DND-41 (cell line): ENCODE measurements at regions not wholly inside any gene's neighbourhood (a gene's known extent, or its start where the extent isn't known, plus 50 kb on each side); places are given as distances from the start of the nearest gene placed in this dataset.

ENCODE experiments used
- ATAC-seq: fragments of 200-7000 bp; cut with Tn5 transposase; 3 replicates; pipeline ENCODE4 v1.9.1; 2021; ENCODE audit warnings: low read depth; ENCODE audit not compliant: insufficient read depth
- DNase-seq: peaks from one replicate; pipeline ENCODE4 v3.0.0-alpha.2; 2020
- H2AFZ ChIP-seq: 2 replicates; pipeline ENCODE4 v1.6.0; 2012; ENCODE audit warnings: low read depth, low read length
- H3K27ac ChIP-seq: 2 replicates; pipeline ENCODE4 v1.5.1; 2012; ENCODE audit warnings: low read length, inconsistent platforms
- H3K27me3 ChIP-seq: fragments of 200-600 bp; sonication (generic); 2 replicates; pipeline ENCODE4 v1.6.0; 2012; ENCODE audit warnings: low read length, mild to moderate bottlenecking, inconsistent platforms; ENCODE audit not compliant: insufficient read depth, poor library complexity
- H3K36me3 ChIP-seq: 2 replicates; pipeline ENCODE4 v1.5.1; 2012; ENCODE audit warnings: low read length, inconsistent platforms; ENCODE audit not compliant: insufficient read depth
- H3K4me1 ChIP-seq: 2 replicates; pipeline ENCODE4 v1.5.1; 2012; ENCODE audit warnings: mild to moderate bottlenecking, low read length; ENCODE audit not compliant: insufficient read depth
- H3K4me2 ChIP-seq: 2 replicates; pipeline ENCODE4 v1.6.0; 2012; ENCODE audit warnings: mild to moderate bottlenecking, moderate library complexity, low read length, inconsistent platforms; ENCODE audit not compliant: insufficient read depth
- H3K4me3 ChIP-seq, 2 experiments: fragments of 200-600 bp in 1 of 2; shearing (Covaris generic) in 1 of 2; 2 replicates each; pipeline ENCODE4 v1.5.1; 2012 to 2016; ENCODE audit warnings: inconsistent platforms in 2 of 2, low read length in 2 of 2, mild to moderate bottlenecking in 2 of 2, low read depth in 1 of 2, moderate library complexity in 1 of 2
- H3K79me2 ChIP-seq: 2 replicates; pipeline ENCODE4 v1.6.0; 2012; ENCODE audit warnings: low read length, inconsistent platforms; ENCODE audit not compliant: insufficient read depth
- H3K9ac ChIP-seq: 2 replicates; pipeline ENCODE4 v1.6.0; 2012; ENCODE audit warnings: low read depth, mild to moderate bottlenecking, inconsistent platforms, low read length, moderate library complexity
- H3K9me3 ChIP-seq: 2 replicates; pipeline ENCODE4 v1.5.1; 2012; ENCODE audit warnings: low read length, moderate library complexity, mild to moderate bottlenecking, inconsistent platforms; ENCODE audit not compliant: insufficient read depth, severe bottlenecking
- H4K20me1 ChIP-seq: 2 replicates; pipeline ENCODE4 v1.6.0; 2012; ENCODE audit warnings: low read length; ENCODE audit not compliant: insufficient read depth
- EZH2 ChIP-seq: IDR thresholded peaks from 3 replicates; pipeline ENCODE4 v1.6.1; 2012; ENCODE audit warnings: borderline replicate concordance, low read depth, mild to moderate bottlenecking, moderate library complexity, low read length, inconsistent platforms; ENCODE audit not compliant: severe bottlenecking
- TF ChIP-seq, protein P1 (sequence below): IDR thresholded peaks from 2 replicates; pipeline ENCODE4 v1.5.1; 2012; ENCODE audit warnings: borderline replicate concordance, low read length, moderate library complexity, mild to moderate bottlenecking; ENCODE audit not compliant: poor library complexity, severe bottlenecking; ENCODE audit errors: extremely low read depth

- H3K27me3 ChIP-seq = peaks cover 19% of the 10 kb centered on the region
- TF ChIP-seq, protein P1, sequence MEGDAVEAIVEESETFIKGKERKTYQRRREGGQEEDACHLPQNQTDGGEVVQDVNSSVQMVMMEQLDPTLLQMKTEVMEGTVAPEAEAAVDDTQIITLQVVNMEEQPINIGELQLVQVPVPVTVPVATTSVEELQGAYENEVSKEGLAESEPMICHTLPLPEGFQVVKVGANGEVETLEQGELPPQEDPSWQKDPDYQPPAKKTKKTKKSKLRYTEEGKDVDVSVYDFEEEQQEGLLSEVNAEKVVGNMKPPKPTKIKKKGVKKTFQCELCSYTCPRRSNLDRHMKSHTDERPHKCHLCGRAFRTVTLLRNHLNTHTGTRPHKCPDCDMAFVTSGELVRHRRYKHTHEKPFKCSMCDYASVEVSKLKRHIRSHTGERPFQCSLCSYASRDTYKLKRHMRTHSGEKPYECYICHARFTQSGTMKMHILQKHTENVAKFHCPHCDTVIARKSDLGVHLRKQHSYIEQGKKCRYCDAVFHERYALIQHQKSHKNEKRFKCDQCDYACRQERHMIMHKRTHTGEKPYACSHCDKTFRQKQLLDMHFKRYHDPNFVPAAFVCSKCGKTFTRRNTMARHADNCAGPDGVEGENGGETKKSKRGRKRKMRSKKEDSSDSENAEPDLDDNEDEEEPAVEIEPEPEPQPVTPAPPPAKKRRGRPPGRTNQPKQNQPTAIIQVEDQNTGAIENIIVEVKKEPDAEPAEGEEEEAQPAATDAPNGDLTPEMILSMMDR = no peak
- TF ChIP-seq EZH2 = no peak
- no peak overlapping the region for H3K4me3 ChIP-seq
- H2AFZ ChIP-seq = no peak overlapping the region
- no peak overlapping the region for H3K27ac ChIP-seq
- H4K20me1 ChIP-seq = no peaks in the 10 kb centered on the region
- H3K9me3 ChIP-seq = no peaks in the 10 kb centered on the region
- ATAC-seq (no peak), DNase-seq (no peak)
- H3K4me1 ChIP-seq = no peaks in the 10 kb centered on the region
- H3K9ac ChIP-seq = no peak overlapping the region
- no peaks in the 10 kb centered on the region for H3K36me3 ChIP-seq
- no peaks in the 10 kb centered on the region for H3K79me2 ChIP-seq
- H3K4me2 ChIP-seq = no peak overlapping the region
Observed at GRCh38 chr2:235230821-235231601, 262.8 kb upstream of the AGAP1 start.

- H3K27ac ChIP-seq = no peak overlapping the region
- H3K79me2 ChIP-seq = no peaks in the 10 kb centered on the region
- H3K4me3 ChIP-seq = no peak overlapping the region
- peaks cover 20% of the 10 kb centered on the region for H3K27me3 ChIP-seq
- H3K9ac ChIP-seq = no peak overlapping the region
- no peak overlapping the region for H3K4me2 ChIP-seq
- no peaks in the 10 kb centered on the region for H3K4me1 ChIP-seq
- no peak for ATAC-seq
- DNase-seq = no peak
- H3K36me3 ChIP-seq = no peaks in the 10 kb centered on the region
- no peaks in the 10 kb centered on the region for H4K20me1 ChIP-seq
- no peak overlapping the region for H2AFZ ChIP-seq
- no peaks in the 10 kb centered on the region for H3K9me3 ChIP-seq
- TF ChIP-seq, protein P1 = no peak
- no peak for TF ChIP-seq EZH2
Observed at GRCh38 chr2:235232449-235233433, 261.1 kb upstream of the AGAP1 start.

DNA sequence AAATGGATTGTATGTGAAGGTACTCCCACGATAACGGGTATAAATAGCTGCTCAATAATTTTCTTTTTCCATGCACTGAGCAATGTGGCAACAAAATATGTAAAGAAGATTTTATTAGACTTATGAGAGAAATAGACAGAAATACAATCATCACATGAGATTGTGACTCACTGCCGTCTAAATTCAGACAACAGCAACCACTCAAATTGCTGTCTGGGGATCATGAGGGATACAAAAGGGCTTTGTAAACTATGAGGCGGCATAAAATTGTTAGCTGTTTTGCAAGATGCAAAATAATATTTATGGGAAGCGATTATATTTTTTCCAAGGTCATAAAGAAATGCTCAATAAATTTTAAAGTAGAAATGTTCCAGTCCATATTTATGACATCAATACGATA is 259.1 kb upstream of the AGAP1 start:
- H3K4me3 ChIP-seq = no peak overlapping the region
- no peaks in the 10 kb centered on the region for H3K79me2 ChIP-seq
- no peak overlapping the region for H3K27ac ChIP-seq
- TF ChIP-seq, protein P1 = no peak
- no peak for TF ChIP-seq EZH2
- DNase-seq = no peak
- H3K36me3 ChIP-seq = no peaks in the 10 kb centered on the region
- no peak overlapping the region for H2AFZ ChIP-seq
- no peaks in the 10 kb centered on the region for H3K4me1 ChIP-seq
- H4K20me1 ChIP-seq = no peaks in the 10 kb centered on the region
- no peak overlapping the region for H3K4me2 ChIP-seq
- peaks cover 20% of the 10 kb centered on the region for H3K27me3 ChIP-seq
- ATAC-seq = no peak
- no peak overlapping the region for H3K9ac ChIP-seq
- no peaks in the 10 kb centered on the region for H3K9me3 ChIP-seq
